ENCODE measurements at regions not wholly inside any gene's neighbourhood (a gene's known extent, or its start where the extent isn't known, plus 50 kb on each side); places are given as distances from the start of the nearest gene placed in this dataset.
"Not testable (repeated sequence)": the region's sequence is repeated elsewhere in the genome, so short reads cannot be mapped to it uniquely, and the experiment has no call there.

- DNase-seq = no peak
Observed at GRCh38 chr4:24363751-24364150, 220.6 kb downstream of the DHX15 start.

- no peak for DNase-seq
Observed at GRCh38 chr4:24352112-24352511, 232.2 kb downstream of the DHX15 start.

- DNase-seq = not testable (repeated sequence)
Observed at GRCh38 chr4:24349168-24349996, 235.0 kb downstream of the DHX15 start.

GRCh38 chr4:24339260-24339659 is 245.1 kb downstream of the DHX15 start:
- DNase-seq = no peak

- DNase-seq = no peak
Observed at GRCh38 chr4:24337451-24338190, 246.7 kb downstream of the DHX15 start.

GRCh38 chr4:24335616-24336015 is 248.7 kb downstream of the DHX15 start:
- DNase-seq = no peak

GRCh38 chr4:24334906-24335305 is 249.4 kb downstream of the DHX15 start:
- DNase-seq = no peak

GRCh38 chr4:24330573-24330972 is 253.8 kb downstream of the DHX15 start:
- DNase-seq = no peak

- DNase-seq = no peak
Observed at GRCh38 chr4:24330172-24330571, 254.2 kb downstream of the DHX15 start.

- no peak for DNase-seq
Observed at GRCh38 chr4:24328711-24329110, 255.6 kb downstream of the DHX15 start.

GRCh38 chr4:24328310-24328709 is 256.0 kb downstream of the DHX15 start:
- DNase-seq = no peak

- DNase-seq = no peak
Observed at GRCh38 chr4:24322995-24323394, 261.4 kb downstream of the DHX15 start.

GRCh38 chr4:24322511-24322910 is 261.8 kb downstream of the DHX15 start:
- no peak for DNase-seq

- no peak for DNase-seq
Observed at GRCh38 chr4:24321616-24322015, 262.7 kb downstream of the DHX15 start.

GRCh38 chr4:24321131-24321530 is 263.2 kb downstream of the DHX15 start:
- no peak for DNase-seq

GRCh38 chr4:24319387-24319786 is 265.0 kb downstream of the DHX15 start:
- no peak for DNase-seq

- no peak for DNase-seq
Observed at GRCh38 chr4:24315056-24315455, 269.3 kb downstream of the DHX15 start.

GRCh38 chr4:24312261-24312913 is 272.0 kb downstream of the DHX15 start:
- no peak for DNase-seq

GRCh38 chr4:24303926-24304325 is 280.4 kb downstream of the DHX15 start:
- no peak for DNase-seq

- no peak for DNase-seq
Observed at GRCh38 chr4:24298911-24299310, 285.4 kb downstream of the DHX15 start.

GRCh38 chr4:24287096-24287495 is 297.3 kb downstream of the DHX15 start:
- DNase-seq = no peak

GRCh38 chr4:24285759-24286158 is 298.6 kb downstream of the DHX15 start:
- DNase-seq = no peak

- DNase-seq = no peak
Observed at GRCh38 chr4:24282446-24282845, 301.9 kb downstream of the DHX15 start.
